NCI-H2029 (cell line): ENCODE measurements at regions not wholly inside any gene's neighbourhood (a gene's known extent, or its start where the extent isn't known, plus 50 kb on each side); places are given as distances from the start of the nearest gene placed in this dataset.

Experiments
- DNase-seq: peaks from one replicate; lab custom pipeline; 2025; lab: John Stamatoyannopoulos, UW

DNA sequence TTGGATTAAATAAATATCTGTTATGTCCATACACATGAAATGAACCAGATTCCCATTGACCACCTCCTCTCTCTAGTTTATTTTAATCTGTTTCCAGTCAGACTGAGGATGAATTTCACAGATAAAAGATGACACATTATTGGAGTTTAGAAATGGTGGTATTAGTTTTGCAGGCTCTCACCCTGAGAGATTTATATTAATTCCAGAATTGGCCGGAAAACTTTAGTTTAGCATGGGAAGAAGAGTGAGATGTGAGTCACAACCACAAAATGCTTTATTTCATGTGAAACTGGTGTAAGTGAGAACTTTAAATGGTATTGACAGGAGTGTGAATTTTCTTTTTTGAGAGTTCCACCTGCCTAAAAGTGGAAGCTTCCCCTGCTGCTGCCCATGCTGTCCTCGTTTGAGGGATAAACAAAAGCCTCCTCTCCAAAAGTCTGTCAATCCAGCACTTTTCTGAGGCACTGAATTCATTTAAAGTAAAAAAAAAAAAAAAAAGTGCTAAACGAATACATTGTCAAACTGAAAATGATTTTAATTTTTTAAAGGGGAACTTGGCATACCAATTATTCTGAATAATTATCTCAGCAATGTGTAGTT, 65.1 kb upstream of the EPHA3 start:
- DNase-seq, result no peak

DNA sequence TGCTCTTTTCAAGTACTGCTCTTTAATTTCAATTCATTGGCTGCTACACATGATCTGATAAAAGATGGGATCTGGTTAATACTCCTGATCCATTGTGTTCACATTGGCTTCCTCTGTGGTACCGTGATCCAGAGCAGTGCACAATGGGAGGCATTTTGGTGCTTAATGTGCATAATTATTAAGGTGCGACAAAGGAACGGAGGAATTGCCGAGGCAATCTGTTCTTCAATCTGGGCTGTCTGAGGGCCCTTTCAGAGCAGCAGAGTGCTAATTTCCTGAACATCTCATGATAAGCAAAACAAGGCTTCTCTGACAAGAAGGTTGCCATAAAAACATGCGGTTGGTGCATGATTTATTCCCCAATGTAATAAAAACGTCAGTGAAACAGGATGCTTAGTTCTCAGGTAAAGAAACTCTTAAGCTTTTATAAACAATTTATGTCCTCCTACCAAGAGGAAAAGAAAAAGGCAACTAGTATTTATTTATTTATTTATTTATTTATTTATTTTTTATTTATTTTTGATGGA, 64.0 kb upstream of the EPHA3 start:
- no peak for DNase-seq

DNA sequence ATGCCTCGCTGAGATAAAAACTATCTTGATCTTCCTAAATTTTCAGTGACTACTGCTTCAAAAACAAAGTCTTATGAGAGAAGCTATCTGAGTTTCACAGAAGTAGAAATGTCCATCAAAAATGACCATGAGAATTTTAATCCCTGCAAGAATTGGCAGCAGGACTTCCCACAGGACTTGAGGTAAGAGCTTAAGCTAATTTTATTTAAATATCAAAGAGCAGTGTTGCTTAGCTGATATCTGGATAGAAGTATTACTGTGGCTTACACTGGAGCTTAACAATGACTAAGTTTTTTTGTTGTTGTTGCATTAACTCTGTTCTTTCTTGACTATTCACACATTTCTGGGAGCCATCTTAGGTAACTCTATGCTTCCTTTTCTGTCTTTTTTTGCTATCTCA, 60.8 kb upstream of the EPHA3 start:
- DNase-seq, result no peak

DNA sequence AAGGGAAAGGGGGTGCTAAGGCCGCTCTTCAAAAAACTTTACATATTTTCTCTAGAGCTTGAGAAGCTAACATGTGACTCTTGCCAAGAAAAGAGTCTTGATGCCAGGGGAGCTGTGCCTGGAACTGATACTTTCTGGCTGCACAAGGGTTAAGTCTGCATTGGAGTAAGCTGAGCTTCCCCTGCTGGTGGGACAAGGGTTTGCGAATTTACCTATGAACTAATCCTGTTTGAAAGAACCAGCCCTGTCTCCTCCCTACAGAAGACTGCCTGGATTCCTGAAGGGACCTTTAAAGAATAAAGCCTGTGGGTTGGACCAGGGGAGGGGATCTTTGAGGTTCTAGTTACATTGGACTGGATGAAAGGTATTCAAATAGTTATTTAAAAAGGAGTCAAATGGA, 58.3 kb upstream of the EPHA3 start:
- no peak for DNase-seq

DNA sequence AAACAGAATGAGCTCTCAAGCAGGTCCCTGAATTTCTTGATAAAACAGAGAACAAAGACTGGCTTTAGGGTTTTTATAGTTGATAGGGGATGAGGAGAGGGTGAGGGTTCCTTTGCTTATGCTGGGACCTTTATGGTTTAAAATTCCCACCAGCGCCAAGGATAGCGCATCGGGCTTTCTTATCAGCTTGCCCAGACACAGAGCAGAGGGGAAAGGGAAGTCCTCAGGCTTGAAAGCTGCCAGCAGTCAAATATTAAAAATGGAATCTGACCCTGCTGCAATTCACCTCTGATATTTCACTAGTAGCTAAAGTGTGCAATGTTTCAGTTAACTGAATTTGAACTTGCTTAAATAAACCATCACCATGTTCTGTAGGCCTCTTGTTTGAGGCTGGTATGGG, 55.0 kb upstream of the EPHA3 start:
- no peak for DNase-seq

DNA sequence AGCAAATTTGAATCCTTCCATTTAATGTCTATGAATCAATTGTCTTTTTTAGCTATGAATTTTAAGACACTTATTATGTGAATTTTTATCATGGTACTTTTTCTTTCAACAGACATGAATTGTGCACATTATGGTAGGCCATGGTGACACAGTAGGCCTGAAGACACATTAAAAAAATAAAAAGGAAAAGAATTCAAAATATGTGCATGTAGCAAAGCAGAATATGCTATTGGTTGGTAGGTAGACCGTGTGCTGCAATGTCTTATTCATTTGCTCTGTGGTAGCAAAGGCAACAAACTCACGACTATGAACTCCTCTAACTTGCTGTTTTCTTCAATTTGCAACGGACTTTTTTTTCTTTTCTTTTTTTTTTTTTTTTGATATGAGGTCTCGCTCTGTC, 50.0 kb upstream of the EPHA3 start:
- no peak for DNase-seq
